DMS 273 (cell line): ENCODE measurements at regions not wholly inside any gene's neighbourhood (a gene's known extent, or its start where the extent isn't known, plus 50 kb on each side); places are given as distances from the start of the nearest gene placed in this dataset.

ENCODE experiments used
- DNase-seq: peaks from one replicate; lab custom pipeline; 2025; ENCODE audit not compliant: unreplicated experiment; lab: John Stamatoyannopoulos, UW

DNA sequence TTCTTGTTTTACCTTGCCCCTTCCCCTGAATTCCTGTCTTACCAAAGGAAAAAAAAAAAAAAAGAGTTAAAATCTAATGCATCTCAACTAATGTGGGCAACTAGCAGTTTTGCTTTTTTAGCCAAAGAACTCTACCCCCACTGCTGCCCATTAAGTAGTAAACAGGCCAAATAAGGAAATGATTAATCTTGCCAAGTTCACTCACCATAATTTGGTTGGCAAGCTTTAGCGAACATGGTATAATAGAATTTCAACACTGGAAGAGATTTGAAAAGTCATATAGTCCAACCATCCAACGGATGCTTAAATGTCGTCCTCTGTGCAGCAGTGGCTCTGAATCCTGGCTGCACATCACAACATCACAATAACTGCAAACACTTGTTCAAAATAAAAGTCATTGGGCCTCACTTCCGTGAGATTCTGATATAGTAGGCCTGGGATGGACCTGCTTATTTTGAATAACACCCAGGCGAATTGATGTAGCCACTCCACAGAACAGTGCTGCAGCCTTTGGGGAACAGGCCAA is 142.0 kb upstream of the UBE2E1 start:
- DNase-seq, result no peak

DNA sequence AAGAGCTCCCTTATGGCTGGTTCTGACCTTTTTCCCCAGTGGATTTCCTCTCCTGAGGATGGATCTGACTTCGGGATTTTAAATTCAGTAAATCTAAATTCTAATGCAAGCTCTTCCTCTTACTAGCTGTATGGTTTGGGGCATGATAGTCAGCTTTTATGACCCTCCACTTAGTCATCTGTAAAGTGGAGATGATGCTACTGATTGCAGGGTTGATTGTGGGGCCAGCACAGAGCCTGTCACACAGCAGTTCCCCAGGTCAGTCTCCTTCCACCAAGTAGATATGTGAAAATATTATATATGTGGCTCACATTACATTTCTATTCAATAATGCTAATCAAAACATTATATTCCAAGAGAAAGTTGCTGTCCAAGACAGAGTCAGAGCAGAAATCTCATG is 141.3 kb upstream of the UBE2E1 start:
- DNase-seq, result no peak

DNA sequence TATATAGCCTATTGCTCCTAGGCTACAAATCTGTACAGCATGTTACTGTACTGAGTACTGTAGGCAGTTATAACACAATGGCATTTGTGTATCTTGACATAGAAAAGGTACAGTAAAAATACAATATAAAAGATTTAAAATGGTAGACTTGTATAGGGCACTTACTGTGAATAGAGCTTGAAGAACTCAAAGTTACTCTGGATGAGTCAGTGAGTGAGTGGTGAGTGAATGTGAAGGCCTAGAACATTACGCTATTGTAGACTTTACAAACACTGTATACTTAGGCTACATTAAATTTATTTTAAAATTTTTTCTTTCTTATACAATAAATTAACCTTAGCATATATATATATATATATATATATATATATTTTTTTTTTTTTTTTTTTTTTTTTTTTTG is 140.0 kb upstream of the UBE2E1 start:
- DNase-seq, result no peak

DNA sequence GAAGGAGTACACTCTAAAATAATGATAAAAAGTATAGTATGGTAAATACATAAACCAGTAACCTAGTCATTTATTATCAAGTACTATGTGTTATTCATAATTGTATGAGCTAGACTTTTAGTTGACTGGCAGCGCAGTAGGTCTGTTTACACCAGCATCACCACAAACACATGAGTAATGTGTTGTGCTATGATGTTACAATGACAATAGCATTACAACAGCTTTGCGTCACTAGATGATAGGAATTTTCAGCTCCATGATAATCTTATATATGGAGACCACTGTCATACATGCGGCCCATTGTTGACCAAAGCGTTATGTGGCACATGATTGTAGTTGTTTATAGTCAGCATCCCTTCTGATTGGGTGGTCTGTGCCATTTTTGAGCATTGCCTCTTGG is 138.9 kb upstream of the UBE2E1 start:
- DNase-seq, result no peak

DNA sequence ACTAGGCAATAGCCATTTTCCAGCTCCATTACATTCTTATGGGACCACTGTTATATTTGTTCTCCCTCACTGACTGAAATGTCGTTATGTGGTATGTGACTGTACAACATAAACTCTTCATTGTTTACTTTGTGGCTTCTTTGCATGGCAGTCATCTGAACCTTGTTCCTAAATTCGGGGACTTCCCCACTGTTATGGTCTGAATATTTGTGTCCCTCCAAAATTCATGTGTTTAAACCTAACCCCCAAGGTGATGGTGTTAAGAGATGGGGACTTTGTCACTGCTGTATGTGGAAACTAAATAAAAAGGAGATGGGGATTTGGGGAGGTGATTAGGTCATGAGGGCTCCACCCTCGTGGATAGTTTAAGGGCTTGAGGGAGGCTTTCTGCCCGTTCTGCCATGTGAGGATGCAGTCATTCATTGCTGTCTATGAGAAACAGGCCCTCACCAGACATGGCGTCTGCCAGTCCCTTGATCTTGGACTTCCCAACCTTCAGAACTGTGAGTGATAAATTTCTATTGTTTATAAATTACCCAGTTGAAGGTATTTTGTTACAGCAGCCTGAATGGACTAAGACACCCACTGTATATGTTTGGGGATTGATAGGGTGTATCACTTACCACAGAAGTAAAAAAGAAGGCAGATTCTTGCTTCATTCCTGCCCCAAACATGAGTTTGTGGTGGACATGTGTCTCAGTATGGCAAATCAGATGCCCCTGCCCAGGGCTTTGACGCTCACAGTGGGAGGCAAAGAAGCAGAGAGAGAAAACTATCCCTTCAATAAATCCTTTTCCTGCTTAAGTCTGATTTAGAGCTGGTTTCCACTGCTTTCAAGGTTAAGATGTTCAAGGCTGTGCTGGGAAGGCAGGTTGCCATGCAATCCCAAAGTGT is 138.0 kb upstream of the UBE2E1 start:
- DNase-seq, result no peak

DNA sequence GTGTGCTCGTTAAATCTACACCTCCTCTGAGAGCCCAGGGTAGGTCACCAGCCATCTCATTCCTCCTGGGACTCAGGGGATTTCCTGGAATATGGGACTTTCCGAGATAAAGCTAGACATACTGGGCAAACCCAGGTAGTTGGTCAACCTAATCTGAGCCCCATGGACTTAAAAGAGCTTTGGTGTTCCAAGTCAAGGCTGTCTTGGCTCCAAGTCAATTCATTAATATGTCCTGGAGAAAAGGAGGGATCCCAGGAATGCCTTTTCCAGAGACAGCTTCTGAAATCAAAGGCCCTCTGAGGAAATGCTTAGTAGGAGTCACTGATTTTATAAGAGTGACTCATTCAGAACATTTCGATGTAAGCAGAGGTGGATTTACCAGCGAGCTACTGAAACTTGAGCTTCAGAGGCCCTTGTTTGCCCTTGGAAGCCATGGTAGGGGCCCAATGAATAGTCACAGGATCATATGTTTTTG is 137.3 kb upstream of the UBE2E1 start:
- DNase-seq, result no peak

DNA sequence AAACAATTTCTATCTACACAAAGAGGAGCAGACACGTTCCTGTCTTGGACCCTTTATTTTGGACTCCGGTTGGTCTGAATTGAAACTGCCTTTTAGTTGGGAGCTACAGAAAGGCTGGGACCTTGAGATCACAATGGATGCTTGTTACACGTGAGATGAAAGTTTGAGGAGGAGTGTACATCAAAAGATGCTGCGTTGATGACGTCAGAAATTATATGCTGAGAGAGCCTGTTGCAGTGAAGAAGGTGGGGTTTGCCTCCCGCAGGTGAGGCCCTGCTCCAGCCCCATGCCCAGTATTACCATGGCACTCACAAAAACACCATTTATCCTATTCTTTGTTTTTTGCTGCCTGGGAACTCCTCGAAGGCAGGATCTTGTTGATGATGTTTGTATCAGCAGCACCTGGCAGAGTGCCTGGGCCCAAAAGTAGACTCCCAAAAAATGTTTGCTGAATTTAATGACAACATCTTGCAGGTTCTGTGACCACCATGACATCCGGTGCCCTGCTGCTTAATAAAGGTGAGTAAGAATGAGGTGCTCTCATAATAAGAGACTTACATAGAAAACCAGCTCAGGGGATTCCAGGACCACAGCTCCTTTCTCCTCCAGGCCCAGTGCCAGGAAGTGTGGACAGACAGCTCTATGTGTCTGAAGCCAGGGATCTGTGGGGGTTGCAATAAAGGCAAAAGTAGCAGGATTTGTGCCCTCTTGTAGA is 136.1 kb upstream of the UBE2E1 start:
- DNase-seq, result no peak

DNA sequence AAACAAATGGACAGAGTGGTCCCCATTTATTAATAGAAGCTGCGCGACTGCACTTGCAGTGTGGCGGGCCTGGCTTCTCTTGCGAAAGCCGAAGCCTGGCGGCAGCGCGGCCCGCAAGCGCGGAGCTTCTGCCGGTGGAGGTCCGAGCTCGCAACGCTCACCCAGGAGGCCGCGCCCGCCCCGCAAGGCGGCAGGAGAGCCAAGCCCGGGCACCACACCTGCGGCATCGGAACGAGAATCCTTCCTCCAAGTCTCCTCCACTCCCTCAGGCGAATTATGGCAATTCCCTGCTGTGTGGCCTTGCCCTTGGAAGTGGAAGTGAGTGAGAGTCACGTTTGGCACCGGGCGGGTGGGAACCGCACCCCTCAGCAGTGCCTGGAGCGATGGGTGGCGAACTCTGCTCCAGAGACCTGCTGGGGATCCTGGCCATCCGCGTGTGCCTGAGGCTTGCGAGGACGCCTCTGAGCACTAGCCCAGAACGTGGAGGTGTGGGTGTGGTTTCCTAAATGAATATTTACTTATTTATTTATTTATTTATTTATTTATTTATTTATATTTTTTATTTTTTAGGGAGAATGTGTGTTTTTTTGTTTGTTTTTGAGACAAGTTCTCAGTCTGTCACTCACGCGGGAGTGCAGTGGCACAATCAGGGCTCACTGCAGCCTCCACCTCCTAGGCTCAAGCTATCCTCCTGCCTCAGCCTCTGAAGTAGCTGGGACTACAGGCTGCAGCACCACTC is 133.7 kb upstream of the UBE2E1 start:
- no peak for DNase-seq

DNA sequence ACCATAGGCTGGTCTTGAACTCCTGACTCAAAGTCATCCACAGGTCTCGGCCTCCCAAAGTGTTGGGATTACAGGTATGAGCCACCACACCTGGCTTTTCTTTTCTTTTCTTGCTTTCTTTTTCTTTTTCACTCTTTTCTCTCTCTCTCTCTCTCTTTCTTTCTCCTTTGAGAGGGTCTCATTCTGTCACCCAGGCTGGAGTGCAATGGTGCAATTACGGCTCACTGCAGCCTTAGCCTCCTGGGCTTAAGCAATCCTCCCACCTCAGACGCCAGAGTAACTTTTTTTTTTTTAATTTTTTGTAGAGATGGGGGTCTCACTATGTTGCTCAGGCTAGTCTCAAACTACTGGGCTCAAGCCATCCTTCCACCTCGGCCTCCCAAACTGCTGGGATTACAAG is 133.1 kb upstream of the UBE2E1 start:
- no peak for DNase-seq

DNA sequence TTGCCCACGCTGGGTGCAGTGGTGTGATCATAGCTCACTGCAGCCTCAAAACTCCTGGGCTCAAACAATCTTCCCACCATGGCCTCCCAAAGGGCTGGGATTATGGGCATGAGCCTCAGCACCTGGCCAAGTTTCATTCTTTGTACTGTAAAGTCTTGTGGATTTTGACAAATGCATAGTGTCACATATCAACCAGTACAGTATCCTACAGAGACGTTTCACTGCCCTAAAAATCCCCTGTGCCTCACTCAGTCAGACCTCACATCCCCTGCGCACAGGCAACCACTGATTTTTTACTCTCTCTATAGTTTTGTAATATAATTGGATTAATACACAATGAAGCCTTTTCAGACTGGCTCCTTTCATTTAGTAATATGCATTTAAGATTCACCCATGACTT is 130.7 kb upstream of the UBE2E1 start:
- no peak for DNase-seq

DNA sequence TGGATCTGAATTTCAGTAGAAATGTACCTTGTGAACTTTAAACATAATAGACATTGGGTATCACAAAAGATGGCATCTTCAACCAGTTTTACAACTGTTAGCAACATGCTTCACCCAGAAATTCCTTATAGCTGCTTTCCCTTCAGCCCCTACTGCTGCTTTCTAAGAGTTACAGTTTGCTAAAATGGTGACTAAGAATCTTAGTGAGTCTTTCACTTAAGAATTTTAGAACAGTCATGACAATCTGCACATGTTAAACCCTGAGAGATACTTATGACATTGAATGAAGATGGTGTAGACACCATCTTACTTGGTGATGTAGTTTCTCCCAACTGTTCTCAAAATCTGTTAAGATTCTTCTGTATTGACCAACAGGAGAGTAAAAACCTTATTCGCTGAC is 129.7 kb upstream of the UBE2E1 start:
- no peak for DNase-seq

DNA sequence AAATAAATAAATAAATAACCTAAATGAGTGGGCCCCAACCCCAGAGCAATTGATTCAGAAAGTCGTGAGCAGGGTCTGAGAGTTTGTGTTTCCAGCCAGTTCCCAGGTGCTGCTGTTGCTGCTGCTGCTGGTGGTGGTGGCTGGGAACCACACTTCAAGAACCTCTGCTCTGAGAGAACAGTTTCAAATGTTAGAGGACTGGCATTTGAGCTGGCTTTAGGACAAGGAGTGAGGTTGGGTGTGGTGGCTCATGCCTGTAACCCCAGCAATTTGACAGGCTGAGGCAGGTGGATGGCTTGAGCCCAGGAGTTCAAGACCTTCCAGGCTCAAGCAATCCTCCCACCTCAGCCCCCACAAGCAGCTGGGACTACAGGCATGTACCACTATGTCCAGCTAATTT is 123.1 kb upstream of the UBE2E1 start:
- DNase-seq, result no peak

DNA sequence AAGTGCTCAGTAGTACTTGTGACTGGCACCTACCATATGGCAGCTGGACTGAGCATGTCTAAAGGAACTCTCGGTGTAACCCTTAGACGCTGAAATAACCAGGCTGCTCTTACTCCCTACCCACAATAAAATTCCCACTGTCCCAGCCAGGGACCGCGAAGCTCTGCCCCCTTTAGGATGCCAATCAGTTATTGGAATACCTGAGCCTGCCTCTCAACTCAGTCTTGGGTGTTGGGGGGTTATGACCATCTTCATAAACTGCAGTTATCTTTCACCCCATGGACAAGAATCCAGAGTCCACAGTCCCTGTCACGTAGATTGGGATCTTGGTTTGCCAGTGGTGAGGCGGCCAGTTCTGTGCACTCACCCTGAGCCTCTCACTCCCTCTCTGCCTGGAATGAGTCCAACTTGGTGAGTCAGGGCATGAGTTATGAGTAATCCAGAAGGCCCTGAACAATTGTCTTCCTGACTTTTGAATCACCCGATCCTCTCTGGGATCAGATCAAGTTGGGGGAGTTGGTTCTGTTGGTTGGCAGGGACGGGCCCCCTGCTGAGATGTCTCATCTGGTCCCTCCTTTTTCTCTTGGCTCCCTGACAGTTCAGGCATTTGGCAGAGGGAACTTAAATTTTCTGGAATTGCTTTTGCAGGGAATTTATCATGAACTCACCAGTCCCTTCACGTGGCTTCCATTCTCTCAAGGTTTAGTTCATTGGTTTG is 120.1 kb upstream of the UBE2E1 start:
- peak; percentile 97 for DNase-seq

DNA sequence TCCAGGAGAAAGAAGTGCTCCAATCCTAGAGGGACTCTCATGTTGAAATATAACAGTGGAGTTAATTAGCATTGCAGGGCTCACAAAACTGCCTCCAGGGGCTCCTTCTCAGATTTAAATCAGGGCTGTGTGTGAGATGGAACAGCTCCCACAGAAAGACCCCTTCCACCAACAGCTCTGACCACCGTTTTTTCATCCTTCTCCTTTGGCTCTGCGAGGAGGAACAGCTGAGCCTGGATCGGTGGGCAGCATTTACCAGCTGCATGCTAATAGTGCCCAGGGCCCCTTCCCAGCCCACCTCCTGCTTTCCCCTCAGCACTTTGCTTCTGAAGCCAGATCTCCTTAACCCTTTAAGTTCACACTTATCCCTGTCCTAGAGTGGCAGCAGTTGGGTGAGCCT is 119.2 kb upstream of the UBE2E1 start:
- peak; percentile 16 for DNase-seq

DNA sequence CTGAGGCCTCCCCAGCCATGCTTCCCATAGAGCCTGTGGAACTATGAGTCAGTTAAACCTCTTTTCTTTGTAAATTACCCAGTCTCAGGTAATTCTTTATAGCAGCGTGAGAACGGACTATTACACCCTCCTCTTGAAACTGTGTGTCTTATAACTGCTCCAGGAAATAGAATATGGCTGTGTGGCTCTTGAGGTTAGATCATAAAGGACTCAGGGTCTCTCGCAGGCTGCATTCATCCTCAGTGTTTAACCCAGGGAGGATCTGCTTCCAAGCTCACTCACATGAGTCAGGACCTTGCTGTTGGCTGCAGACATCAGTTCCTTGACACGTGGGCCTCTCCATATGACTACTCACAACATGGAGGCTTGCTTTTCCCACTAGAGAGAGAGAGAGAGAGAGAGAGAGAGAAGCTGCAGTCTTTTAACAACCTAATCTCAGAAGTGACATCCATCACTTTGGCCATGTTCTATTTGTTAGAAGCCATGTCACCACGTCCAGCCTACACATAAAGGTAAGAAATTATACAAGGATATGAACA is 114.3 kb upstream of the UBE2E1 start:
- DNase-seq, result no peak

DNA sequence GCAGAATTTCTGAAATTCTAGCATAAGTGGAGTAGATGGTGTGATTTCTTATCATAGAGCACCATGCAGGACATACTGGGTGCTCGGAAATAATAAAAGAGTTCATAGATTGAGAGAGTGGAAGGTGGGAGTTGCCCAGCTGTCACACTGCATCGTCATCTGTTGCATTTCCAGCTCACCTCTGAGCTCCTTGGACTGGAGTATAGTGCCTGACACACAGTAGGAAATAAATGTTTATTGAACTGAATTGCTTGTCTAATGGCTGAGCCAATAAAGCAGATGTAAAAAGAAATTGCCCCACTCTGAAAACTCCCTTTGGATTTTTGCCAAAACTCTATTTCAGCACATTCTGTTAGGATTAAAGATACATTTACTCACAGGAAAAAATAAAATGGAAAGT is 108.9 kb upstream of the UBE2E1 start:
- DNase-seq, result peak; percentile 6

DNA sequence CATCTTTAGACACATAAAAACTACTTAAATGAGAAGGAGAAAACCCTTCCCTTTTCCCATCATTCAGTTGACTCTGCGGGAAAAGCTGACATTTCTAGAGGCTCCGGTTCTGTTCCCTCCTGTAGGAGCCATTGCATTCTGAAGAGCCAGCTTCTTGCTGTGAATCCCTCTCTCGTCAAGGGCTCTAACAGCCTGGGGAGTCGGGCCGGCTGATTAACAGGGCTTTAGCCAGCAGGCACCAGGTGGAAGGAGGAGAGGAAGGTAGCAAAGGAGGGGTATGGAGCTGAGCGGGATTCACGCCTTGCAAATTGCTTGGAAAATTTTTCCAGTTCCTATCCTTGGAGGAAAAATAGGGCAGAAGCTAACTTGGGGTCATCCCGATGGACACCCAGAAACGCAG is 108.3 kb upstream of the UBE2E1 start:
- DNase-seq, result no peak

DNA sequence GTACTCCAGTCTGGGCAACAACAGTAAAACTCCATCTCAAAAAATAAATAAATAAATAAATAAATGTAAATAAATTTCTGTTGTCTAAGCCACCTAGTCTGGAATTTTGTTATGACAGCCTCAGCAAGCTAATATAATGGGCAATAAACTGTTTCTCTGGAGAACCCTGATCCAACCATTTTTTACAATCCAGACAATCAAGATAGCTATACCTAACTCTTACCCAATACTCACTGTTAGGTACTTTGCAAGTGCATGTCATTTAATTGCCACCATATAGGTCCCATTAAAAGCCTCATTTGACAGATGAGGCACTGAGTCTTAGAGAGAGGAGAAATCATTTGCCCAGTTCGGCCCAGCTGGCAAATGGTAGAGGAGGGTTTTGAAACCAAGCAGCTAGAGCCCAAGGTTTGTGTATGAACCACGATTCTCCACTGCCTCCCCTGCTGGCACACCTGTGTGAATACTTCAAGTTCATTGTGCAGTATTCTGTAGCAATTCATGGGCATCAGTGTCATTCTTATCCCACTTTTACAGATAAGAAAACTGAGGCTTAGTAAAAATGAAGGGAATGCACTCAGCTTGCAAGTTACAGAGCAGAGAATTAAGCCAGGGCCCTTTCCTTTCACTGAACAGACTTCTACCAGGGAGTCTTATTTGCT is 107.0 kb upstream of the UBE2E1 start:
- no peak for DNase-seq

DNA sequence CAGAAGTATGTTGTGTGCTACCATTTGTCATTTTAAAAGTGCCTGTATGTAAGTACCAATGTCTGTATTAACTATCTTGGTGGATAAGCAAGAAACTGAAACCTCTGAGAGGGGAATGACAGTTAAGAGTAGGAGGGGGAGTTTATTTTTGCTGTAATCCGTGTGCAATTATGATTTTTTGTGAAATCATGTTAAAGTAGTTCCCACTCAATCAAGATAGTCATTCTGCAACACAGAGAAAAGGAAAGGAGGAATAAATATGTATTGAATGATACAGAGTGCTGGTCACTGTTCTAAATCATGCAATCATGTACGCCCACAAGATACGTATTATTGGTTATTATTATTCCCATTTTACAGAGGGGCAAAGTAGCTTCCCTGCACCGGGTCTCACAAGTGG is 105.1 kb upstream of the UBE2E1 start:
- no peak for DNase-seq
